Testis (tissue), 2 donors: ENCODE measurements at regions not wholly inside any gene's neighbourhood (a gene's known extent, or its start where the extent isn't known, plus 50 kb on each side); places are given as distances from the start of the nearest gene placed in this dataset.

Experiments
- POLR2A ChIP-seq: fragments of 450-650 bp; IDR thresholded peaks from one replicate; pipeline ENCODE4 v1.6.1; 2017; ENCODE audit warnings: antibody characterized with exemption, mild to moderate bottlenecking, moderate library complexity
- TF ChIP-seq, protein P1 (sequence below), 3 experiments: fragments of 450-650 bp in 2 of 3; fragments of 200-600 bp in 1 of 3; sonication (generic) in 1 of 3; IDR thresholded peaks; one replicate each; pipeline ENCODE4 v1.5.1; 2016 to 2019; ENCODE audit warnings: antibody characterized with exemption in 3 of 3, mild to moderate bottlenecking in 2 of 3, moderate library complexity in 1 of 3

- TF ChIP-seq POLR2A, result no peak
- TF ChIP-seq, protein P1, sequence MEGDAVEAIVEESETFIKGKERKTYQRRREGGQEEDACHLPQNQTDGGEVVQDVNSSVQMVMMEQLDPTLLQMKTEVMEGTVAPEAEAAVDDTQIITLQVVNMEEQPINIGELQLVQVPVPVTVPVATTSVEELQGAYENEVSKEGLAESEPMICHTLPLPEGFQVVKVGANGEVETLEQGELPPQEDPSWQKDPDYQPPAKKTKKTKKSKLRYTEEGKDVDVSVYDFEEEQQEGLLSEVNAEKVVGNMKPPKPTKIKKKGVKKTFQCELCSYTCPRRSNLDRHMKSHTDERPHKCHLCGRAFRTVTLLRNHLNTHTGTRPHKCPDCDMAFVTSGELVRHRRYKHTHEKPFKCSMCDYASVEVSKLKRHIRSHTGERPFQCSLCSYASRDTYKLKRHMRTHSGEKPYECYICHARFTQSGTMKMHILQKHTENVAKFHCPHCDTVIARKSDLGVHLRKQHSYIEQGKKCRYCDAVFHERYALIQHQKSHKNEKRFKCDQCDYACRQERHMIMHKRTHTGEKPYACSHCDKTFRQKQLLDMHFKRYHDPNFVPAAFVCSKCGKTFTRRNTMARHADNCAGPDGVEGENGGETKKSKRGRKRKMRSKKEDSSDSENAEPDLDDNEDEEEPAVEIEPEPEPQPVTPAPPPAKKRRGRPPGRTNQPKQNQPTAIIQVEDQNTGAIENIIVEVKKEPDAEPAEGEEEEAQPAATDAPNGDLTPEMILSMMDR (IDR thresholded peaks at IDR 0.05), result no peak
Measured at GRCh38 chr12:93094988-93095737, 166.1 kb upstream of the EEA1 start.
